Endothelial cell of umbilical vein (primary cell): ENCODE measurements at regions not wholly inside any gene's neighbourhood (a gene's known extent, or its start where the extent isn't known, plus 50 kb on each side); places are given as distances from the start of the nearest gene placed in this dataset.

Experiments used
- BruUV-seq: library from RNA; stranded (reverse); fragments of 400-500 nt; replicated peaks from 2 replicates; lab custom pipeline; 2021; lab: Mats Ljungman, UMichigan
- CTCF ChIA-PET: fragments of 300-600, 350-600 bp; sonication (Branson Sonifier 250); formaldehyde crosslinking; loops from one replicate; lab custom pipeline; 2021; ENCODE audit warnings: antibody characterized with exemption, inconsistent platforms; lab: Charles Lee
- POLR2A ChIA-PET: fragments of 300-600, 350-600 bp; sonication (Branson Sonifier 250); formaldehyde crosslinking; loops from one replicate; lab custom pipeline; 2021; ENCODE audit warnings: antibody characterized with exemption, inconsistent platforms; lab: Charles Lee
- DNase-seq: peaks from one replicate; pipeline ENCODE4 v3.0.0-alpha.2; 2011; ENCODE audit warnings: low read depth, low spot score
- FAIRE-seq: peaks from 2 replicates; lab custom pipeline; 2011; peaks lifted over from hg19 to GRCh38; lab: Jason Lieb, UNC
- H2AFZ ChIP-seq: 2 replicates; pipeline ENCODE4 v1.6.0; 2012; ENCODE audit warnings: low read depth, low read length, control low read depth, inconsistent platforms
- H3K27ac ChIP-seq: 2 replicates; pipeline ENCODE4 v1.5.1; 2011; ENCODE audit warnings: low read depth, mild to moderate bottlenecking, control low read depth, low read length, moderate library complexity; ENCODE audit not compliant: insufficient read depth
- H3K27me3 ChIP-seq, 2 experiments: 2 replicates each; pipeline versions ENCODE4 v1.6.0 to v1.6.1; 2011; ENCODE audit warnings: low read length in 2 of 2, mixed read lengths in 1 of 2; ENCODE audit not compliant: control insufficient read depth in 2 of 2, insufficient read depth in 2 of 2
- H3K36me3 ChIP-seq, 2 experiments: 2 replicates in 1 of 2; 3 replicates in 1 of 2; pipeline ENCODE4 v1.5.1; 2011; ENCODE audit warnings: low read length in 2 of 2, mild to moderate bottlenecking in 1 of 2, moderate library complexity in 1 of 2; ENCODE audit not compliant: control insufficient read depth in 2 of 2, insufficient read depth in 2 of 2; ENCODE audit errors: extremely low read depth in 1 of 2
- H3K4me1 ChIP-seq: 3 replicates; pipeline ENCODE4 v1.5.1; 2011; ENCODE audit warnings: mild to moderate bottlenecking, low read length; ENCODE audit not compliant: control insufficient read depth, insufficient read depth; ENCODE audit errors: extremely low read depth
- H3K4me2 ChIP-seq: 2 replicates; pipeline ENCODE4 v1.6.1; 2011; ENCODE audit warnings: low read length, control low read depth, mixed read lengths; ENCODE audit not compliant: insufficient read depth
- H3K4me3 ChIP-seq, 3 experiments: fragments of 200-600 bp in 1 of 3; sonication (generic), shearing (Covaris generic) in 1 of 3; replicated peaks in 1 of 3; 2 replicates each; pipeline ENCODE4 v1.5.1; 2011 to 2016; ENCODE audit warnings: control low read depth in 3 of 3, low read length in 3 of 3, mild to moderate bottlenecking in 2 of 3, inconsistent platforms in 1 of 3, low read depth in 1 of 3, moderate library complexity in 1 of 3; ENCODE audit not compliant: insufficient read depth in 1 of 3
- H3K79me2 ChIP-seq: 2 replicates; pipeline ENCODE4 v1.6.0; 2012; ENCODE audit warnings: low read length, inconsistent platforms; ENCODE audit not compliant: control insufficient read depth, insufficient read depth
- H3K9ac ChIP-seq: replicated peaks from 2 replicates; pipeline ENCODE3; 2011; ENCODE audit warnings: low read length, control low read depth; ENCODE audit not compliant: insufficient read depth; ENCODE audit errors: extremely low read depth
- H3K9me1 ChIP-seq: replicated peaks from 3 replicates; pipeline ENCODE4 v1.6.0; 2011; ENCODE audit warnings: mild to moderate bottlenecking, low read length; ENCODE audit not compliant: control insufficient read depth, insufficient read depth; ENCODE audit errors: extremely low read depth
- H3K9me3 ChIP-seq: replicated peaks from 2 replicates; pipeline ENCODE4 v1.5.1; 2012; ENCODE audit warnings: low read length, inconsistent platforms; ENCODE audit not compliant: control insufficient read depth, insufficient read depth
- H4K20me1 ChIP-seq: replicated peaks from 2 replicates; pipeline ENCODE3; 2011; ENCODE audit warnings: mild to moderate bottlenecking, low read length; ENCODE audit not compliant: control insufficient read depth, insufficient read depth; ENCODE audit errors: extremely low read depth
- CTCF ChIP-seq, 2 donors: IDR thresholded peaks; 1 replicate in 1 of 2; 2 replicates in 1 of 2; pipeline ENCODE4 v1.5.1; 2011; ENCODE audit warnings: low read length in 2 of 2, mild to moderate bottlenecking in 2 of 2, moderate library complexity in 2 of 2, control low read depth in 1 of 2, inconsistent platforms in 1 of 2, low read depth in 1 of 2; ENCODE audit not compliant: insufficient read depth in 1 of 2; ENCODE audit errors: extremely low read depth in 1 of 2
- EZH2 ChIP-seq: IDR thresholded peaks from 2 replicates; pipeline ENCODE4 v1.6.1; 2012; ENCODE audit warnings: borderline replicate concordance, low read depth, mild to moderate bottlenecking, moderate library complexity, low read length, inconsistent platforms; ENCODE audit not compliant: severe bottlenecking
- FOS ChIP-seq: IDR thresholded peaks from 2 replicates; pipeline ENCODE4 v1.6.1; 2011; ENCODE audit warnings: mild to moderate bottlenecking, low read length, moderate library complexity, borderline replicate concordance; ENCODE audit not compliant: insufficient read depth
- GATA2 ChIP-seq: IDR thresholded peaks from 2 replicates; pipeline ENCODE4 v1.7.0; 2011; ENCODE audit warnings: low read depth, mild to moderate bottlenecking, moderate library complexity, mixed read lengths, low read length; ENCODE audit not compliant: insufficient read length, insufficient read depth
- JUN ChIP-seq: IDR thresholded peaks from 2 replicates; pipeline ENCODE4 v1.6.1; 2011; ENCODE audit warnings: borderline replicate concordance, low read depth; ENCODE audit not compliant: insufficient read length, insufficient read depth
- MAX ChIP-seq: IDR thresholded peaks from 2 replicates; pipeline ENCODE4 v1.6.1; 2011; ENCODE audit not compliant: insufficient read depth, insufficient read length
- MYC ChIP-seq: IDR thresholded peaks from one replicate; pipeline ENCODE4 v1.6.1; 2011; ENCODE audit warnings: mild to moderate bottlenecking, low read depth, low read length
- POLR2A ChIP-seq: IDR thresholded peaks from 2 replicates; pipeline ENCODE4 v1.6.1; 2012; ENCODE audit warnings: low read depth, mild to moderate bottlenecking, control low read depth, low read length
- POLR2AphosphoS5 ChIP-seq: IDR thresholded peaks from 2 replicates; pipeline ENCODE4 v1.6.1; 2012; ENCODE audit warnings: low read depth, mild to moderate bottlenecking, control low read depth, low read length, moderate library complexity; ENCODE audit not compliant: insufficient read depth
- dilution Hi-C: fragments of 300-500 bp; cut with MboI; formaldehyde crosslinking; loops from one replicate; pipeline ENCODE4 v1.15.0; 2019; ENCODE audit warnings: low sequenced_read_pairs; ENCODE audit not compliant: extremely low pct_ligation_motif_present
- intact Hi-C: fragments of 100-400 bp; cut with micrococcal nuclease; formaldehyde crosslinking; loops from one replicate; pipeline ENCODE4 v1.10.0; 2022

GRCh38 chr3:166864473-166865467 lies 515.3 kb downstream of the ZBBX start:
- Histone ChIP-seq H4K20me1 (no peaks in the 10 kb centered on the region), H3K36me3 (no peaks in the 10 kb centered on the region), H3K4me1 (no peaks in the 10 kb centered on the region), H3K9me3 (no peaks in the 10 kb centered on the region), H3K27me3 (no peaks in the 10 kb centered on the region), H2AFZ (no peak overlapping the region), H3K4me2 (no peak overlapping the region), H3K9me1 (no peaks in the 10 kb centered on the region), H3K4me3 (no peak overlapping the region), H3K9ac (no peak overlapping the region), H3K27ac (no peak overlapping the region), H3K79me2 (no peaks in the 10 kb centered on the region)
- dilution Hi-C loops, result no loop called here
- DNase-seq, result no peak
- POLR2A ChIA-PET, result no interaction called here
- intact Hi-C loops, result no loop called here
- no TSS peak for BruUV-seq
- CTCF ChIA-PET, result no interaction called here
- TF ChIP-seq POLR2AphosphoS5 (no peak), EZH2 (no peak)
- FAIRE-seq, result no peak

GRCh38 chr3:166860217-166860616 lies 519.9 kb downstream of the ZBBX start:
- Histone ChIP-seq H3K4me2 (no peak overlapping the region), H3K9me1 (no peaks in the 10 kb centered on the region), H3K27ac (no peak overlapping the region), H3K4me1 (no peaks in the 10 kb centered on the region), H3K36me3 (no peaks in the 10 kb centered on the region), H2AFZ (no peak overlapping the region), H3K27me3 (no peaks in the 10 kb centered on the region), H3K79me2 (no peaks in the 10 kb centered on the region), H3K9ac (no peak overlapping the region), H3K4me3 (no peak overlapping the region), H4K20me1 (no peaks in the 10 kb centered on the region), H3K9me3 (no peaks in the 10 kb centered on the region)
- FAIRE-seq (no peak), DNase-seq (no peak)
- ChIA-PET CTCF (no interaction called here), POLR2A (no interaction called here)
- intact Hi-C loops, result no loop called here
- dilution Hi-C loops, result no loop called here
- TF ChIP-seq CTCF (IDR thresholded peaks at IDR 0.05; ENCODE audit: extremely low read depth in 1 of 2, insufficient read depth in 1 of 2, low read depth in 1 of 2, low read length in 2 of 2) (no peak), MAX (no peak), MYC (no peak), EZH2 (no peak), POLR2A (no peak), GATA2 (no peak), JUN (no peak), POLR2AphosphoS5 (no peak), FOS (no peak)
- BruUV-seq, result no TSS peak
